ENCODE measurements at regions not wholly inside any gene's neighbourhood (a gene's known extent, or its start where the extent isn't known, plus 50 kb on each side); places are given as distances from the start of the nearest gene placed in this dataset.

DNA sequence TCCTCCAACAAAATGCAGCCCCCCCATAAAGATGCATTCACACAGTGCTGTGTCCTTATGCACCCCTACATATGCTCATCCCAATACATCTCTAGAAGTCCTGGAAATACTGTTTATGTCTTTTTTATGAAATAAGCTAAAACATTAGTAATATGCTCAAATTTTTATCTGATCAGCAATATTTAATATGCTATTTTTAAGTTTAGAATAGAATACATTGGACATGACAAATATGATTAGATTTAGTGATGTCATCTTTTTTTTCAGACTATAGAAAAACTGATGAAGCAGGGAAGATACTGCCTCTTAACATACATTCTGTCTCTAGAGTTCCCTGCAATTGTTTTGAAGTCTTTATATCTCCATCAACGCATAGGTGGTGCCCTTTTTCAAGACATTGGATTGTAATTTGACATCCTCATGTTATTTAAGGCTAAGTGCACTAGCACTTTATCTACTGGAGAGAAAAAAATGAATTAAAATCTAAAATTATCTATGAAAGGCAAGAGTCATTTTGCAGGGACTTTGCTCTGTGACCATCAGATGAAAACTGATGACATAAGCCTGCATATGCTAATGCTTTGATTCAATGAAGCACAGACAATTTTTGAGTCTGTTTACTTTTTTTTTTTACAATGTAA is 395.3 kb downstream of the LPIN1 start:
- H3K4me1 ChIP-seq (ENCODE audit: control insufficient read depth in 1 of 2, insufficient read depth in 2 of 2, low read length in 2 of 2): no peaks in the 10 kb centered on the region
- no peaks in the 10 kb centered on the region for H3K9me3 ChIP-seq (ENCODE audit: control insufficient read depth in 1 of 2, insufficient read depth in 1 of 2, low read depth in 1 of 2, low read length in 2 of 2)
- no peak overlapping the region for H3K4me2 ChIP-seq (ENCODE audit: low read length)
- H2AFZ ChIP-seq (ENCODE audit: low read depth, low read length, poor library complexity, severe bottlenecking): no peak overlapping the region
- no peaks in the 10 kb centered on the region for H3K36me3 ChIP-seq (ENCODE audit: control insufficient read depth in 1 of 2, insufficient read depth in 2 of 2, low read length in 2 of 2)
- ChIA-PET POLR2A (no interaction called here), CTCF (no interaction called here), RAD21 (ENCODE audit: low non-redundant PET in 1 of 2, low total read pairs in 2 of 2, uncharacterized antibody in 2 of 2, unreplicated experiment in 2 of 2) (interaction anchor here in 1 of 2 experiments (0.7 kb wide), 1 partner anchor 576 kb away, joined by 3 read pairs; no protein-coding TSS in a partner anchor)
- DNase-seq (ENCODE audit: low read depth, low spot score) (no peak), ATAC-seq (no peak)
- no peak overlapping the region for H3K9ac ChIP-seq (ENCODE audit: low read length)
- no peaks in the 10 kb centered on the region for H4K20me1 ChIP-seq (ENCODE audit: insufficient read depth)
- no peak overlapping the region for H3K4me3 ChIP-seq (replicated peaks in 1 of 2; ENCODE audit: low read depth in 1 of 2, low read length in 2 of 2)
- no peaks in the 10 kb centered on the region for H3K9me2 ChIP-seq (ENCODE audit: insufficient read depth)
- BruUV-seq (replicated peaks): no TSS peak
- intact Hi-C loops (cut with micrococcal nuclease): no loop called here
- H3K27me3 ChIP-seq (ENCODE audit: insufficient read depth, low read length): peaks cover 11% of the 10 kb centered on the region
- TF ChIP-seq EZH2phosphoT487 (IDR thresholded peaks at IDR 0.05; ENCODE audit: borderline replicate concordance): no peak
- no peak for TF ChIP-seq JUND (IDR thresholded peaks at IDR 0.05)
- TF ChIP-seq ELF1 (IDR thresholded peaks at IDR 0.05; ENCODE audit: borderline replicate concordance, low read depth): no peak
- no peaks in the 10 kb centered on the region for H3K79me2 ChIP-seq (ENCODE audit: insufficient read depth, low read length)
- no peak overlapping the region for H3K27ac ChIP-seq (ENCODE audit: low read depth, low read length)

DNA sequence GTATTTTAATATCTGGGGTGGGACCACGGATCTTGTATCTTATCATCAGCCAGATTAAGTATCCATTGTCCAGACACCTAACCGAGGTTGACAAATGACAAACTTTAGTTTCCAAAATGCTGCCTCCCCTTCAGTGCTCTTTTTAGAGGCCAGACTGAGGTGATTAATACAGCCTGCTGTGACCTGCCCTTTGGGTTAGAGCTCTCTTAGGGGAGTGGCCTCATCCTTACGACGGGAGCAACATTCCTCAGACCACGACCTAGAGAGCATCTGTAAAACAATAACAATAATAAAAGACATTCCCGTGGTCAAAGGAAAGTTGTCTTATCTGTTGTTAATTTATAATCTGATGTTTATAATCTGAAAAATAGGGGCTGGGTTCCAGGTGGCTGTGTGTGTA is 405.3 kb downstream of the LPIN1 start:
- Histone ChIP-seq H3K4me2 (ENCODE audit: low read length) (no peak overlapping the region), H3K9me2 (ENCODE audit: insufficient read depth) (no peaks in the 10 kb centered on the region), H3K9me3 (ENCODE audit: control insufficient read depth in 1 of 2, insufficient read depth in 1 of 2, low read depth in 1 of 2, low read length in 2 of 2) (no peaks in the 10 kb centered on the region), H4K20me1 (ENCODE audit: insufficient read depth) (no peaks in the 10 kb centered on the region), H3K4me1 (ENCODE audit: control insufficient read depth in 1 of 2, insufficient read depth in 2 of 2, low read length in 2 of 2) (peaks cover 0 to 10% of the 10 kb centered on the region in 2 experiments; a peak in 3 of 4 replicates), H3K36me3 (ENCODE audit: control insufficient read depth in 1 of 2, insufficient read depth in 2 of 2, low read length in 2 of 2) (no peaks in the 10 kb centered on the region), H3K27me3 (ENCODE audit: insufficient read depth, low read length) (no peaks in the 10 kb centered on the region; the same call in 1 of the 2 replicates), H3K27ac (ENCODE audit: low read depth, low read length) (no peak overlapping the region), H3K79me2 (ENCODE audit: insufficient read depth, low read length) (no peaks in the 10 kb centered on the region), H3K9ac (ENCODE audit: low read length) (no peak overlapping the region), H3K4me3 (replicated peaks in 1 of 2; ENCODE audit: low read depth in 1 of 2, low read length in 2 of 2) (no peak overlapping the region), H2AFZ (ENCODE audit: low read depth, low read length, poor library complexity, severe bottlenecking) (no peak overlapping the region)
- DNase-seq (ENCODE audit: low read depth, low spot score): no peak
- TF ChIP-seq POLR2A (IDR thresholded peaks at IDR 0.05; ENCODE audit: borderline replicate concordance, extremely low read depth, insufficient read depth, insufficient read length): no peak
- TF ChIP-seq ZNF274 (IDR thresholded peaks at IDR 0.05; ENCODE audit: low read depth, low read length): no peak
- no peak for TF ChIP-seq TCF7L2 (IDR thresholded peaks at IDR 0.05; ENCODE audit: borderline replicate concordance, extremely low read depth, insufficient read depth, insufficient read length)
- TF ChIP-seq, protein P1, sequence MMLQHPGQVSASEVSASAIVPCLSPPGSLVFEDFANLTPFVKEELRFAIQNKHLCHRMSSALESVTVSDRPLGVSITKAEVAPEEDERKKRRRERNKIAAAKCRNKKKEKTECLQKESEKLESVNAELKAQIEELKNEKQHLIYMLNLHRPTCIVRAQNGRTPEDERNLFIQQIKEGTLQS (IDR thresholded peaks at IDR 0.05): no peak
- TF ChIP-seq ZFX (IDR thresholded peaks at IDR 0.05): no peak
- no peak for TF ChIP-seq CBX3 (IDR thresholded peaks at IDR 0.05; ENCODE audit: low read depth)
- TF ChIP-seq YY1 (IDR thresholded peaks at IDR 0.05; ENCODE audit: extremely low read depth, insufficient replicate concordance, low read depth, low read length): no peak
- ChIA-PET CTCF (no interaction called here), POLR2A (no interaction called here), RAD21 (ENCODE audit: low non-redundant PET in 1 of 2, low total read pairs in 2 of 2, uncharacterized antibody in 2 of 2, unreplicated experiment in 2 of 2) (no interaction called here)
- BruUV-seq (replicated peaks): no TSS peak
- ATAC-seq: no peak
- intact Hi-C loops (cut with micrococcal nuclease): no loop called here
